K562 (cell line): ENCODE measurements at regions not wholly inside any gene's neighbourhood (a gene's known extent, or its start where the extent isn't known, plus 50 kb on each side); places are given as distances from the start of the nearest gene placed in this dataset.

Experiments used
- ATAC-seq: fragments of 200-7000 bp; cut with Tn5 transposase; 3 replicates; pipeline ENCODE4 v1.9.1; 2020; ENCODE audit warnings: moderate library complexity
- BruUV-seq: library from RNA; stranded (reverse); fragments of 400-500 nt; replicated peaks from 2 replicates; lab custom pipeline; 2021; lab: Mats Ljungman, UMichigan
- CTCF ChIA-PET: fragments of 300-600 bp; formaldehyde crosslinking; extraction: SDS; loops from one replicate; lab custom pipeline; 2021; ENCODE audit warnings: low intra/inter-chr PET ratio; lab: Yijun Ruan, JAX
- POLR2A ChIA-PET: fragments of 300-600, 350-650 bp; sonication (Branson Sonifier 250); formaldehyde crosslinking; extraction: SDS; loops from one replicate; lab custom pipeline; 2021; ENCODE audit warnings: antibody characterized with exemption, inconsistent platforms; lab: Yijun Ruan, JAX
- DNase-seq, 4 experiments: peaks; one replicate each; pipeline versions ENCODE4 v3.0.0 to v3.0.0-alpha.2; 2011 to 2018; ENCODE audit warnings: low spot score in 3 of 4, mixed read lengths in 3 of 4; ENCODE audit errors: extremely low read depth in 1 of 4
- FAIRE-seq: peaks from 2 replicates; lab custom pipeline; 2011; peaks lifted over from hg19 to GRCh38; lab: Jason Lieb, UNC
- H2AFZ ChIP-seq: 2 replicates; pipeline ENCODE4 v1.6.0; 2011; ENCODE audit warnings: low read depth, low read length, control low read depth, inconsistent platforms
- H3K27ac ChIP-seq: fragments of 200-600 bp; 3 replicates; pipeline ENCODE4 v1.8.0; 2011; ENCODE audit warnings: low read depth, mild to moderate bottlenecking, control low read depth, inconsistent platforms, low read length, moderate library complexity, mixed read lengths; ENCODE audit errors: extremely low read depth
- H3K27me3 ChIP-seq, 2 experiments: fragments of 300-600 bp in 1 of 2; 2 replicates in 1 of 2; 3 replicates in 1 of 2; pipeline versions ENCODE4 v1.6.0 to v1.8.0; 2011; ENCODE audit warnings: inconsistent platforms in 2 of 2, low read length in 2 of 2, mild to moderate bottlenecking in 1 of 2, mixed read lengths in 1 of 2, moderate library complexity in 1 of 2; ENCODE audit not compliant: control insufficient read depth in 2 of 2, insufficient read depth in 2 of 2
- H3K36me3 ChIP-seq: fragments of 300-600 bp; 3 replicates; pipeline ENCODE4 v1.8.0; 2011; ENCODE audit warnings: mild to moderate bottlenecking, low read length, inconsistent platforms; ENCODE audit not compliant: control insufficient read depth, insufficient read depth
- H3K4me1 ChIP-seq, 2 experiments: fragments of 200-600 bp in 1 of 2; replicated peaks in 1 of 2; 2 replicates in 1 of 2; 3 replicates in 1 of 2; pipeline versions ENCODE4 v1.5.1 to v1.8.0; 2011; ENCODE audit warnings: inconsistent platforms in 2 of 2, low read length in 2 of 2, mild to moderate bottlenecking in 1 of 2, mixed read lengths in 1 of 2, moderate library complexity in 1 of 2; ENCODE audit not compliant: control insufficient read depth in 2 of 2, insufficient read depth in 2 of 2
- H3K4me2 ChIP-seq: 2 replicates; pipeline ENCODE4 v1.6.1; 2011; ENCODE audit warnings: low read length, control low read depth, inconsistent platforms, mixed read lengths; ENCODE audit not compliant: insufficient read depth
- H3K4me3 ChIP-seq: fragments of 200-600 bp; sonication (generic), shearing (Covaris generic); 2 replicates; pipeline ENCODE4 v1.5.1; 2016; ENCODE audit warnings: control low read depth, inconsistent platforms
- H3K79me2 ChIP-seq: fragments of 200-600 bp; 3 replicates; pipeline ENCODE4 v1.8.0; 2011; ENCODE audit warnings: low read length, inconsistent platforms; ENCODE audit not compliant: control insufficient read depth, insufficient read depth
- H3K9ac ChIP-seq, 2 experiments: 2 replicates each; pipeline versions ENCODE4 v1.6.0 to v1.6.1; 2011; ENCODE audit warnings: low read depth in 2 of 2, low read length in 2 of 2, control low read depth in 1 of 2, inconsistent platforms in 1 of 2, mild to moderate bottlenecking in 1 of 2, mixed read lengths in 1 of 2; ENCODE audit not compliant: insufficient read depth in 1 of 2
- H3K9me1 ChIP-seq: one replicate; pipeline ENCODE4 v1.6.0; 2011; ENCODE audit warnings: inconsistent platforms, mild to moderate bottlenecking, low read length, moderate library complexity; ENCODE audit not compliant: control insufficient read depth, insufficient read depth
- H3K9me3 ChIP-seq: replicated peaks from 2 replicates; pipeline ENCODE4 v1.5.1; 2011; ENCODE audit warnings: low read depth, low read length, inconsistent platforms; ENCODE audit not compliant: control insufficient read depth, insufficient read depth
- H4K20me1 ChIP-seq: replicated peaks from 2 replicates; pipeline ENCODE4 v1.6.1; 2011; ENCODE audit warnings: low read length, inconsistent platforms, mixed read lengths; ENCODE audit not compliant: control insufficient read depth, insufficient read depth
- GABPB2 ChIP-seq: fragments of 250-450 bp; sonication (Bioruptor Pico); conservative IDR thresholded peaks from 2 replicates; pipeline ENCODE4 v1.5.1; 2021; ENCODE audit warnings: mild to moderate bottlenecking
- ILF3 ChIP-seq: fragments of 450-650 bp; IDR thresholded peaks from 2 replicates; pipeline ENCODE4 v1.6.1; 2018; ENCODE audit warnings: antibody characterized with exemption, mild to moderate bottlenecking, moderate library complexity, borderline replicate concordance
- NONO ChIP-seq, 2 experiments: fragments of 200-400 bp in 1 of 2; fragments of 450-650 bp in 1 of 2; formaldehyde crosslinking in 1 of 2; IDR thresholded peaks; 2 replicates each; pipeline ENCODE4 v1.6.1; 2017; ENCODE audit warnings: low read depth in 2 of 2, mild to moderate bottlenecking in 2 of 2, moderate library complexity in 2 of 2, low read length in 1 of 2
- POLR2G ChIP-seq: fragments of 200-400 bp; formaldehyde crosslinking; IDR thresholded peaks from 2 replicates; pipeline ENCODE4 v1.6.1; 2017; ENCODE audit warnings: low read depth, mild to moderate bottlenecking, antibody characterized with exemption, low read length, moderate library complexity
- RB1 ChIP-seq: fragments of 450-650 bp; IDR thresholded peaks from 2 replicates; pipeline ENCODE4 v1.6.1; 2017; ENCODE audit warnings: low read depth, mild to moderate bottlenecking
- ZNF512 ChIP-seq: IDR thresholded peaks from 2 replicates; pipeline ENCODE4 v1.6.1; 2016; ENCODE audit warnings: missing genetic modification characterization, missing compliant biosample characterization
- ZNF699 ChIP-seq: fragments of 250-450 bp; sonication (Bioruptor Pico); IDR thresholded peaks from 2 replicates; pipeline ENCODE4 v1.8.0; 2021; ENCODE audit warnings: mild to moderate bottlenecking, moderate library complexity; ENCODE audit not compliant: insufficient replicate concordance
- ZNF785 ChIP-seq: fragments of 250-450 bp; sonication (Bioruptor Pico); IDR thresholded peaks from 2 replicates; pipeline ENCODE4 v1.4.0; 2020; ENCODE audit warnings: mild to moderate bottlenecking
- WGBS: fragments of 100-300 bp; shearing (Covaris generic); methylation state at CpG from one replicate; pipeline ENCODE4 v1.1.6; 2016; ENCODE audit warnings: low coverage, mixed read lengths; ENCODE audit not compliant: insufficient coverage; ENCODE audit errors: missing lambda C conversion rate; 5-methylcytosine and 5-hydroxymethylcytosine counted together
- in situ Hi-C: fragments of 300-500 bp; cut with MboI; formaldehyde crosslinking; loops from 4 replicates; pipeline ENCODE4 v1.15.0; 2018; ENCODE audit warnings: inconsistent platforms, mixed read lengths
- intact Hi-C: fragments of 100-400 bp; cut with micrococcal nuclease; formaldehyde crosslinking; loops from 2 replicates; pipeline ENCODE4 v1.14.2; 2022

- intact Hi-C loops (no loop called here), in situ Hi-C loops (no loop called here)
- Histone ChIP-seq H3K36me3 (no peaks in the 10 kb centered on the region), H3K4me3 (no peak overlapping the region), H2AFZ (no peak overlapping the region), H3K9me1 (no peaks in the 10 kb centered on the region), H3K4me1 (no peaks in the 10 kb centered on the region), H3K9me3 (peaks cover 2% of the 10 kb centered on the region; the same call in 1 of the 2 replicates), H4K20me1 (no peaks in the 10 kb centered on the region), H3K27me3 (peaks cover 2 to 19% of the 10 kb centered on the region in 2 experiments; a peak in 3 of 5 replicates), H3K4me2 (no peak overlapping the region), H3K9ac (no peak overlapping the region), H3K27ac (no peak overlapping the region), H3K79me2 (no peaks in the 10 kb centered on the region)
- 0% methylated on average over 3 of the region's 3 CpGs for WGBS
- ChIA-PET POLR2A (interaction anchor here (0.6 kb wide), 1 partner anchor 687 kb away, joined by 3 read pairs; no protein-coding TSS in a partner anchor), CTCF (no interaction called here)
- DNase-seq (no peak), ATAC-seq (no peak), FAIRE-seq (no peak)
- BruUV-seq: no TSS peak
- no peak for TF ChIP-seq RB1
- TF ChIP-seq ZNF699 (CRISPR knock-in tag): no peak
- no peak for TF ChIP-seq NONO (IDR thresholded peaks at IDR 0.05; ENCODE audit: low read depth in 2 of 2, low read length in 1 of 2)
- no peak for TF ChIP-seq GABPB2 (CRISPR knock-in tag)
- TF ChIP-seq POLR2G: no peak
- TF ChIP-seq ILF3: no peak
These were observed 167.6 kb upstream of the MSX2 start for GRCh38 chr5:174556756-174557155.

GRCh38 chr5:174558190-174558589, 166.2 kb upstream of the MSX2 start:
- in situ Hi-C loops: no loop called here
- no peaks in the 10 kb centered on the region for H3K9me1 ChIP-seq
- H2AFZ ChIP-seq: no peak overlapping the region
- intact Hi-C loops: no loop called here
- POLR2A ChIA-PET: no interaction called here
- H4K20me1 ChIP-seq: no peaks in the 10 kb centered on the region
- BruUV-seq: no TSS peak
- H3K36me3 ChIP-seq: no peaks in the 10 kb centered on the region
- no peak overlapping the region for H3K9ac ChIP-seq
- DNase-seq (no peak), ATAC-seq (no peak), FAIRE-seq (no peak)
- no peak overlapping the region for H3K4me2 ChIP-seq
- CTCF ChIA-PET: no interaction called here
- no peak overlapping the region for H3K4me3 ChIP-seq
- H3K9me3 ChIP-seq: peaks cover 2% of the 10 kb centered on the region; the same call in 1 of the 2 replicates
- TF ChIP-seq ZNF785 (CRISPR knock-in tag) (no peak), ZNF512 (tag) (peak; percentile 87)
- H3K79me2 ChIP-seq: no peaks in the 10 kb centered on the region
- WGBS: 0% methylated on average over 1 of the region's 1 CpG
- H3K27me3 ChIP-seq: peaks cover 5 to 25% of the 10 kb centered on the region in 2 experiments; a peak in 3 of 5 replicates
- no peak overlapping the region for H3K27ac ChIP-seq
- H3K4me1 ChIP-seq: no peaks in the 10 kb centered on the region
